Activated CD8-positive, alpha-beta T cell treated with anti-CD3 and anti-CD28 coated beads for 36 hours (primary cell): ENCODE measurements at regions not wholly inside any gene's neighbourhood (a gene's known extent, or its start where the extent isn't known, plus 50 kb on each side); places are given as distances from the start of the nearest gene placed in this dataset.

Experiments used
- ATAC-seq: fragments of 200-7000 bp; cut with Tn5 transposase; one replicate; pipeline ENCODE4 v1.10.0; 2021; ENCODE audit warnings: mild to moderate bottlenecking, moderate library complexity
- CTCF ChIA-PET: fragments of 350-600 bp; sonication (Branson Sonifier 250); formaldehyde crosslinking; loops from one replicate; lab custom pipeline; 2021; ENCODE audit warnings: antibody characterized with exemption; lab: Charles Lee
- POLR2A ChIA-PET: fragments of 350-600 bp; sonication (Branson Sonifier 250); formaldehyde crosslinking; loops from one replicate; lab custom pipeline; 2021; ENCODE audit warnings: antibody characterized with exemption; lab: Charles Lee
- DNase-seq: peaks from one replicate; pipeline ENCODE4 v3.0.0-alpha.2; 2020
- H3K27ac Mint-ChIP-seq: one replicate; pipeline ENCODE4 v1.8.0; 2021; ENCODE audit warnings: mild to moderate bottlenecking, mixed read lengths
- H3K27me3 Mint-ChIP-seq: one replicate; pipeline ENCODE4 v1.8.0; 2021; ENCODE audit warnings: mixed read lengths
- H3K36me3 Mint-ChIP-seq: one replicate; pipeline ENCODE4 v1.8.0; 2021; ENCODE audit warnings: low read depth, mixed read lengths
- H3K4me1 Mint-ChIP-seq: one replicate; pipeline ENCODE4 v1.8.0; 2021; ENCODE audit warnings: low read depth, mixed read lengths
- H3K4me3 Mint-ChIP-seq: one replicate; pipeline ENCODE4 v1.8.0; 2021; ENCODE audit warnings: mild to moderate bottlenecking, moderate library complexity, mixed read lengths
- H3K9me3 Mint-ChIP-seq: one replicate; pipeline ENCODE4 v1.8.0; 2021; ENCODE audit warnings: mixed read lengths
- intact Hi-C: fragments of 100-400 bp; cut with micrococcal nuclease; formaldehyde crosslinking; loops from one replicate; pipeline ENCODE4 v1.10.0; 2022
- TF ChIP-seq, protein P1 (sequence below): fragments of 200-600 bp; IDR thresholded peaks from one replicate; pipeline ENCODE4 v1.8.0; 2022; ENCODE audit warnings: antibody characterized with exemption, mild to moderate bottlenecking

DNA sequence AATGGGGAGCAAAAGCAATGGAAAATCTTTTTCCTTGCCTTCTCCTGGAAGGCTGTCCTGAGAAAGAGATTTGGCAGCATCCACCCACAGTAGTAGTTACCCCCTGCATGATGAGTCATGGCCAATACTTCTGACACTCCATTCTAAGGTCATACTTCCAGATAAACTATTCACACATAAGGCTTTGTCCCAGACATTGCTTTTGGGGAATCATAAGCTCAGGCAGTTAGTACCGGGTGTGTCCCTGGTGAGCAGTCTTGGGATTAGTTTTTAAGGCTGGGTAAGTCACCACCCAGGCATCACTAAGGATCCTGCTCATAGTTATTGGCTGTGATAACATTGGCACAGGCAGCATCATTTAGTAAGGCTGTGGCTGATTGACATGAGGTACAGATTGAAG, 160.6 kb upstream of the GGTLC1 start:
- H3K9me3 Mint-ChIP-seq: no peaks in the 10 kb centered on the region
- intact Hi-C loops: no loop called here
- CTCF ChIA-PET: interaction anchor here (0.9 kb wide), 1 partner anchor 14 kb away, joined by 3 read pairs; no protein-coding TSS in a partner anchor

DNA sequence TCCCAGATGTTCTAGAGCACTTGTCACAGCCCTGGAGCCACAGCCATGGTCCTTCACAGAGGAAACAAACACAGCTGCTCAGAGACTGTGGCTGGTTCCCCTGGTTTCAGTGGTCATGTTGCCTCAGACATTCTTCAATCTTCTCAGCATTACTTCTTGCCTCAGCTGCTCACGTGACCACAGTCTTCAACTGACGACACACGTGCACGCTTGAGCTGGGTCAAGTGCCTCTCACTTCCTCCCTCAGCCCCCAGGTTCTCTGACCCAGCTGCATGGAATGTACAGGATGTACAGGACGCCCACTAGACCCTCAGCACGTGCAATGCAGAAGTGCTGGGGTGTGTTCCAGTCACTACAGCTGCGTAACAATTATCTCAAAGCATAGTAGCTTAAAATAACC, 159.8 kb upstream of the GGTLC1 start:
- Mint-ChIP-seq H3K4me1 (peaks cover 10% of the 10 kb centered on the region), H3K9me3 (no peaks in the 10 kb centered on the region), H3K36me3 (no peaks in the 10 kb centered on the region), H3K4me3 (no peak overlapping the region), H3K27ac (no peak overlapping the region), H3K27me3 (no peaks in the 10 kb centered on the region)
- POLR2A ChIA-PET: no interaction called here
- CTCF ChIA-PET: interaction anchor here (0.6 to 0.9 kb wide), 2 partner anchors 12 to 26 kb away, joined by 3 read pairs; no protein-coding TSS in a partner anchor
- intact Hi-C loops: no loop called here
- TF ChIP-seq, protein P1, sequence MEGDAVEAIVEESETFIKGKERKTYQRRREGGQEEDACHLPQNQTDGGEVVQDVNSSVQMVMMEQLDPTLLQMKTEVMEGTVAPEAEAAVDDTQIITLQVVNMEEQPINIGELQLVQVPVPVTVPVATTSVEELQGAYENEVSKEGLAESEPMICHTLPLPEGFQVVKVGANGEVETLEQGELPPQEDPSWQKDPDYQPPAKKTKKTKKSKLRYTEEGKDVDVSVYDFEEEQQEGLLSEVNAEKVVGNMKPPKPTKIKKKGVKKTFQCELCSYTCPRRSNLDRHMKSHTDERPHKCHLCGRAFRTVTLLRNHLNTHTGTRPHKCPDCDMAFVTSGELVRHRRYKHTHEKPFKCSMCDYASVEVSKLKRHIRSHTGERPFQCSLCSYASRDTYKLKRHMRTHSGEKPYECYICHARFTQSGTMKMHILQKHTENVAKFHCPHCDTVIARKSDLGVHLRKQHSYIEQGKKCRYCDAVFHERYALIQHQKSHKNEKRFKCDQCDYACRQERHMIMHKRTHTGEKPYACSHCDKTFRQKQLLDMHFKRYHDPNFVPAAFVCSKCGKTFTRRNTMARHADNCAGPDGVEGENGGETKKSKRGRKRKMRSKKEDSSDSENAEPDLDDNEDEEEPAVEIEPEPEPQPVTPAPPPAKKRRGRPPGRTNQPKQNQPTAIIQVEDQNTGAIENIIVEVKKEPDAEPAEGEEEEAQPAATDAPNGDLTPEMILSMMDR: no peak
- ATAC-seq (peak; percentile 27), DNase-seq (peak; percentile 47)

More for the DNA sequence above, 160.6 kb upstream of the GGTLC1 start:
- ATAC-seq (no peak), DNase-seq (no peak)
- Mint-ChIP-seq H3K36me3 (no peaks in the 10 kb centered on the region), H3K27me3 (peaks cover 2% of the 10 kb centered on the region), H3K27ac (no peak overlapping the region), H3K4me3 (no peak overlapping the region), H3K4me1 (peaks cover 10% of the 10 kb centered on the region)
- POLR2A ChIA-PET: no interaction called here
- TF ChIP-seq, protein P1: no peak

DNA sequence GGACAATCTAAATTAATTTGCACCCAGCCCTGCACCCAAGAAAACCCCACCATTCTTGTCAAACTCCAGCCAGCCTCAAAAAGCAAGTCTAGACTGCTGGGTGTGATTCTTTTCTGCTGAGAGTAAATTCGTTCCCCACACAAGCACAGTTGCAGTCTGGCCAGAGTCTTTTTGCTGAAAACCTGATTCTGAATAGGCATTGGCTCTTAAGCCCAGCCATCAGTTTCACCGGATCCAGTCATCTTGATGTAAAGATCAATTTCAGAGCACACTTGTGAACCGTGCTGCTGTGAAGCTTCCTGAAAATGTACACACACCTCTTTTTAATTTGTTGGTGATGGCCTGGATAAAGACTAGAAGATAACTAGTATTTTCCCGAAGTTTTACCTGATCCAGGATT, 159.4 kb upstream of the GGTLC1 start:
- Mint-ChIP-seq H3K4me3 (no peak overlapping the region), H3K27ac (no peak overlapping the region), H3K27me3 (no peaks in the 10 kb centered on the region), H3K4me1 (peaks cover 10% of the 10 kb centered on the region), H3K9me3 (no peaks in the 10 kb centered on the region), H3K36me3 (no peaks in the 10 kb centered on the region)
- ATAC-seq: no peak
- DNase-seq: no peak
- CTCF ChIA-PET: interaction anchor here (0.6 to 0.9 kb wide), 2 partner anchors 13 to 26 kb away, joined by 3 read pairs; no protein-coding TSS in a partner anchor
- TF ChIP-seq, protein P1: no peak
- intact Hi-C loops: no loop called here
- POLR2A ChIA-PET: no interaction called here

DNA sequence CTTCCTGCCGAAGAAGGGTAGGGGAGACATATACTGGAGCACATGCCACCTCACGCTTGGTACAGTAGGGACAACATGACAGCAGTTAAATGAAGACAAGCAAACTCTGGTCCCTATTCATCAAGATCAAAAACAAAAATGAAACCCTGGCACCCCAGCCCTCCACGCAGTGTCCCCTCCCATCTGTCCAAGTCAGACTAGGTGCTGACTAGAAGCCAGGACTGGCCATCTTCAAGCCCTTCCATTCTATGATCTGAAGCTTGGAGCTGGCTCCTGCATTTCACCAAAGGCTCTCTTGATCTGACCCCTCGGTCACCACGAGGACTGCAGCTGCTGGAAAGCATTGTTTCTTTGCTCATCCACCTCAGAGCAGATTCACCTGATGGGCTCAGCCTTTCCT, 158.9 kb upstream of the GGTLC1 start:
- Mint-ChIP-seq H3K27ac (no peak overlapping the region), H3K36me3 (no peaks in the 10 kb centered on the region), H3K9me3 (no peaks in the 10 kb centered on the region), H3K4me1 (peaks cover 10% of the 10 kb centered on the region), H3K4me3 (no peak overlapping the region), H3K27me3 (no peaks in the 10 kb centered on the region)
- TF ChIP-seq, protein P1: no peak
- DNase-seq: no peak
- CTCF ChIA-PET: no interaction called here
- POLR2A ChIA-PET: no interaction called here
- ATAC-seq: no peak
- intact Hi-C loops: no loop called here

DNA sequence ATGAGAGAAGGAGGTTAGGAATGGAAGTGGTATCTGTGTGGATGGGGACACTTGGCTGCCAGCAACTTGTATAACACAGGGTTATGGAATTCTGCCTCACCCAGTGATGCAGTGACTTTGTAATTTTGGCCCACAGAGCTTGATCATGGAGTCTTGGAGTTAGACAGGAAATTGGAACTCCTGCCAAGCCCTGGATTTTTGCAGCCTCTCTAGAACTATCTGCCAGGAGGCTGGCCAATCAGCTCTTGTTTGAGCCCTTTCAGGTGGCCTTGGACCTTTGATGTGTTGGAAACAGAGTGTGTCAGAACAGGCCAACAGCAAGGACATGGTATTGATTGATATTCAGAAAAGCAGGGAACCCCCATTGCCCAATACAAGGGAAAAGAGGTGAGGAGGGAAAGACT, 157.7 kb upstream of the GGTLC1 start:
- H3K27me3 Mint-ChIP-seq: no peaks in the 10 kb centered on the region
- DNase-seq (no peak), ATAC-seq (no peak)
- ChIA-PET CTCF (interaction anchor here (2.0 kb wide), 1 partner anchor 209 kb away, joined by 4 read pairs; no protein-coding TSS in a partner anchor), POLR2A (no interaction called here)
- H3K4me3 Mint-ChIP-seq: no peak overlapping the region
- no peaks in the 10 kb centered on the region for H3K36me3 Mint-ChIP-seq
- H3K4me1 Mint-ChIP-seq: peaks cover 10% of the 10 kb centered on the region
- no peak overlapping the region for H3K27ac Mint-ChIP-seq
- intact Hi-C loops: no loop called here
- peaks cover 1% of the 10 kb centered on the region for H3K9me3 Mint-ChIP-seq
- TF ChIP-seq, protein P1: no peak
